SK-N-SH treated with all-trans-retinoic acid at 6 μM for 48 hours (cell line): ENCODE measurements at regions not wholly inside any gene's neighbourhood (a gene's known extent, or its start where the extent isn't known, plus 50 kb on each side); places are given as distances from the start of the nearest gene placed in this dataset.

ENCODE experiments used
- ATAC-seq: fragments of 200-7000 bp; cut with Tn5 transposase; 3 replicates; pipeline ENCODE4 v1.9.1; 2020; ENCODE audit warnings: mild to moderate bottlenecking, moderate library complexity
- ARNTL ChIP-seq: fragments of 450-650 bp; formaldehyde crosslinking; IDR thresholded peaks from 2 replicates; pipeline ENCODE4 v1.5.0; 2020; ENCODE audit warnings: low read depth, mild to moderate bottlenecking, moderate library complexity, borderline replicate concordance
- BACH2 ChIP-seq: fragments of 250-450 bp; sonication (Bioruptor Pico); IDR thresholded peaks from 2 replicates; pipeline ENCODE4 v1.9.0; 2021; ENCODE audit warnings: mild to moderate bottlenecking, borderline replicate concordance
- CREB5 ChIP-seq: fragments of 250-450 bp; sonication (Bioruptor Pico); IDR thresholded peaks from 2 replicates; pipeline ENCODE4 v1.5.1; 2020; ENCODE audit warnings: low read depth, mild to moderate bottlenecking, moderate library complexity
- CSDC2 ChIP-seq: fragments of 250-450 bp; sonication (Bioruptor Pico); IDR thresholded peaks from 2 replicates; pipeline ENCODE4 v1.5.0; 2020; ENCODE audit warnings: mild to moderate bottlenecking, moderate library complexity
- CSRNP3 ChIP-seq: fragments of 250-450 bp; sonication (Bioruptor Pico); IDR thresholded peaks from 2 replicates; pipeline ENCODE4 v1.5.1; 2021; ENCODE audit warnings: mild to moderate bottlenecking, moderate library complexity
- ESRRG ChIP-seq: fragments of 250-450 bp; sonication (Bioruptor Pico); IDR thresholded peaks from 2 replicates; pipeline ENCODE4 v1.6.1; 2021; ENCODE audit warnings: mild to moderate bottlenecking
- GLIS3 ChIP-seq: fragments of 250-450 bp; sonication (Bioruptor Pico); IDR thresholded peaks from 2 replicates; pipeline ENCODE4 v1.5.0; 2020; ENCODE audit warnings: mild to moderate bottlenecking, moderate library complexity
- ISL1 ChIP-seq: fragments of 250-450 bp; sonication (Bioruptor Pico); IDR thresholded peaks from 2 replicates; pipeline ENCODE4 v2.1.2; 2022; ENCODE audit warnings: mild to moderate bottlenecking, moderate library complexity
- OSR1 ChIP-seq: fragments of 250-450 bp; sonication (Bioruptor Pico); IDR thresholded peaks from 2 replicates; pipeline ENCODE4 v1.8.0; 2022; ENCODE audit warnings: moderate library complexity, mild to moderate bottlenecking, inconsistent platforms
- POU6F1 ChIP-seq: fragments of 250-450 bp; sonication (Bioruptor Pico); IDR thresholded peaks from 2 replicates; pipeline ENCODE4 v1.8.0; 2021; ENCODE audit warnings: low read depth, mild to moderate bottlenecking, moderate library complexity, borderline replicate concordance
- PPARA ChIP-seq: fragments of 250-450 bp; sonication (Bioruptor Pico); IDR thresholded peaks from 2 replicates; pipeline ENCODE4 v1.5.0; 2020; ENCODE audit warnings: mild to moderate bottlenecking, borderline replicate concordance
- RARB ChIP-seq: fragments of 250-450 bp; sonication (Bioruptor Pico); IDR thresholded peaks from 2 replicates; pipeline ENCODE4 v1.8.0; 2021; ENCODE audit warnings: mild to moderate bottlenecking, moderate library complexity
- TCF4 ChIP-seq: fragments of 250-450 bp; sonication (Bioruptor Pico); IDR thresholded peaks from 2 replicates; pipeline ENCODE4 v1.8.0; 2021; ENCODE audit warnings: mild to moderate bottlenecking, moderate library complexity, borderline replicate concordance
- TOX ChIP-seq: fragments of 250-450 bp; sonication (Bioruptor Pico); IDR thresholded peaks from 2 replicates; pipeline ENCODE4 v1.8.0; 2021; ENCODE audit warnings: mild to moderate bottlenecking, moderate library complexity, borderline replicate concordance
- ZC3H10 ChIP-seq: fragments of 250-450 bp; sonication (Bioruptor Pico); IDR thresholded peaks from 2 replicates; pipeline ENCODE4 v1.5.1; 2021; ENCODE audit warnings: mild to moderate bottlenecking, moderate library complexity
- ZFP3 ChIP-seq: fragments of 250-450 bp; sonication (Bioruptor Pico); IDR thresholded peaks from 2 replicates; pipeline ENCODE4 v1.5.0; 2020; ENCODE audit warnings: mild to moderate bottlenecking, moderate library complexity
- ZFP30 ChIP-seq: fragments of 450-650 bp; formaldehyde crosslinking; IDR thresholded peaks from 2 replicates; pipeline ENCODE4 v1.5.0; 2022; ENCODE audit warnings: mild to moderate bottlenecking, moderate library complexity
- ZNF565 ChIP-seq: fragments of 450-650 bp; formaldehyde crosslinking; conservative IDR thresholded peaks from 2 replicates; pipeline ENCODE4 v1.5.0; 2020; ENCODE audit warnings: low read depth, mild to moderate bottlenecking, moderate library complexity
- ZNF70 ChIP-seq: fragments of 450-650 bp; formaldehyde crosslinking; IDR thresholded peaks from 2 replicates; pipeline ENCODE4 v1.5.0; 2020; ENCODE audit warnings: mild to moderate bottlenecking, moderate library complexity
- ZNF8 ChIP-seq: fragments of 450-650 bp; formaldehyde crosslinking; IDR thresholded peaks from 2 replicates; pipeline ENCODE4 v1.5.0; 2020; ENCODE audit warnings: mild to moderate bottlenecking, moderate library complexity

DNA sequence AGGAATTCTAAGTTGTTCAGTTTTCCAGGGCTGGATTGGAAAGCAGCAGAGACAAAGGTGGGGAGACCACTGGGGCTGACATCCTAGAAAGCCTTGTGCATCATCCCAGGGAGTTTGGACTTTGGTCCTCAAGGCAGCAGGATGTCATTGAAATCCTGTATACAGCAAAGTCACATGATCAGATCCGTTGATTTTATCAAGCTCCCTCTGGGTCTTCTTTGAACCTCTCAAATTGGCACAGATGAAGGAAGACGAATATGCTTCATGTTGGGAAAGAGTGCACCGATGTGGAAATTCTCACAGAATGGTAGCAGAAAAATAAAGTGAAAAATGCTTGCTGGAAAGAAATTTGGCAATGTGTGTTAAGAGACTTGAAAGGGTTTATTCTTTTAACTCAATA, 149.8 kb upstream of the TMTC4 start:
- no peak for ATAC-seq
- no peak for TF ChIP-seq ZFP3

GRCh38 chr13:100823448-100823847, 148.9 kb upstream of the TMTC4 start:
- no peak for ATAC-seq

DNA sequence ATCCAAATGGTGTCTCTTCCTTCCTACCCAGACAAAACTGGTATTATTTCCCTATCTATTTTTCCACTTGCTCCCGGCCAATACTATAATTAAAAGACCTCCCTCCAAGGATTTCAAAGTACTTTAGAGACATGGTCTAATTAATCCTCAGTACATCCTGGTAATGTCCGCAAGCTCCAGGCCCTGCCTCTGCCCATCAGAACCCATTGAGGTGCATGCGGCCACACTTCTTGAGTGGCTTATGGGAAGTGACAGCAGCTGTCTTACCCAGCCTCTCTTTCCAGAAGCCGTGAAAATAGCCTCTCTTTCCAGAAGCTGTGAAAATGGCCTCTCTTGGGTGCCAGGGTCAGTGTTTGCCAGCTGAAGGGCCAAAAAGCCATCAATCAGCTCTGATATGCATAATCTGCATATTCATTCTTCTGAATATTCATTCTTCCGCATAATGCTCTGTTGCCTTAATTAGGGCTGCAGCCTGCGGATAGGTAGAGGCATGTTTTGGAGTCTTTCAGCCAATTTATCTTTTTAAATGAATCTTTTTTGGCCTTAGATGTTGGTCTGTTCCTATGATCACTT, 148.4 kb upstream of the TMTC4 start:
- no peak for TF ChIP-seq RARB (CRISPR knock-in tag)
- TF ChIP-seq ESRRG (CRISPR knock-in tag): no peak
- TF ChIP-seq PPARA (CRISPR knock-in tag): no peak
- no peak for TF ChIP-seq ARNTL (CRISPR knock-in tag)
- TF ChIP-seq TOX (CRISPR knock-in tag): no peak
- TF ChIP-seq ZC3H10 (CRISPR knock-in tag): no peak
- no peak for TF ChIP-seq ZNF70
- TF ChIP-seq CREB5 (CRISPR knock-in tag): no peak
- TF ChIP-seq BACH2: no peak
- TF ChIP-seq GLIS3 (CRISPR knock-in tag): no peak
- TF ChIP-seq ZFP3: no peak
- TF ChIP-seq POU6F1 (CRISPR knock-in tag): no peak
- TF ChIP-seq ZNF565: no peak
- TF ChIP-seq ZNF8: no peak
- no peak for TF ChIP-seq ZFP30
- no peak for ATAC-seq

More at GRCh38 chr13:100823448-100823847, 148.9 kb upstream of the TMTC4 start:
- TF ChIP-seq CREB5 (CRISPR knock-in tag): no peak

DNA sequence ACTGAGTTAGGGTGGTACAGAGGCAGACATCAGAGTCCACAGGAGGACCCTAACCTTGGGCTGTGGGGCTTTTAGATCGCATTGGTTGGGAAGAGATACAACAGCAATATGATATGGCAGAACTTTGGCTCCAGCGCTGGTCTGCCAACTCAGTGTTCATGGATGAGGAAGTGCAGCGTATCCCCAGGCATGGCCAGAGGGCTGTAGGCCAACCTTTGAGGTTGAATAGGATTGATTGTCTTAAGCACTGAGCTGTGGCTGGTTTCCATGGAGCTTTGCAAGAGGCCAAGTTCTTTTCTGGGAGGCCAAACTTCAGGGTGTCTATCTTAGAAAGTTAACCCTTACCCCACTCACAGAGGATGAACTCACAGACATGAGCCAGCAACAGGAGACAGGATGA, 144.1 kb upstream of the TMTC4 start:
- TF ChIP-seq PPARA (CRISPR knock-in tag): no peak

GRCh38 chr13:100817928-100818327, 143.3 kb upstream of the TMTC4 start:
- no peak for ATAC-seq

More for the DNA sequence above, 144.1 kb upstream of the TMTC4 start:
- no peak for ATAC-seq

DNA sequence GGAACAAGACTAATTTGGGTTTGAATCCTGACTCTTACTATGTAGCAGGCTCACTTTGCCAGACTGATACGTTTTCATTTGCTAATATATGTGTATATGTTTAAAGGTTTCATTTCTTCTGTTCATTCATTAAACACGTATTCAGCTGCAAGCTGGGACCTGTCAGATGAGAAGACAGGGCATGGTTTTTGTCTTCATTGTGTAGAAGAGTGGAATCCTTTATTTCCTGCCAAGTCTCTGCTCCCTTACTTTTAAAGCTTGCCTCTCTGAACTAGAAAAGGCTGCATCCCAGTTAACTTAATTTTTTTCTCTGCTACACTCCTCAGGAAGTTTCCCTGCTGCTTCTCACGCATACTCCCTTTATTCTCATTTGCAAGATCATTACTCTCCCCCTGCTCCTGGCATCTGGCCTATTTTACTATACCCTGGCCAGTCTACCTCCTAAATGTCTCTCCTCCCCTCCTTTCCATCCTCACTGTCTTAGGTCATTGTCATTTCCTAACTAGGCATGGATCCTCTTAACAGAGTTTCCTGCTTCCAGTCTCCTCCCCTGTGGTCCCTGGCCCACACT, 141.0 kb upstream of the TMTC4 start:
- no peak for TF ChIP-seq POU6F1 (CRISPR knock-in tag)
- TF ChIP-seq ZFP3: no peak
- TF ChIP-seq CSRNP3 (CRISPR knock-in tag): no peak
- TF ChIP-seq ARNTL (CRISPR knock-in tag): no peak
- no peak for TF ChIP-seq ZNF8
- TF ChIP-seq OSR1 (CRISPR knock-in tag): no peak
- TF ChIP-seq CSDC2: no peak
- no peak for TF ChIP-seq BACH2
- no peak for TF ChIP-seq RARB (CRISPR knock-in tag)
- no peak for TF ChIP-seq ESRRG (CRISPR knock-in tag)
- no peak for TF ChIP-seq GLIS3 (CRISPR knock-in tag)
- TF ChIP-seq TCF4 (CRISPR knock-in tag): no peak
- ATAC-seq: peak; percentile 43; the same call in 1 of the 3 replicates

More at GRCh38 chr13:100817928-100818327, 143.3 kb upstream of the TMTC4 start:
- TF ChIP-seq ISL1 (CRISPR knock-in tag) (peak; percentile 32; the same call in 1 of the 2 replicates), ZFP3 (no peak)
- TF ChIP-seq, all 23 proteins: peak for 1
